Inflammatory macrophage treated with lipopolysaccharide for 1 hour (primary cell): ENCODE measurements at regions not wholly inside any gene's neighbourhood (a gene's known extent, or its start where the extent isn't known, plus 50 kb on each side); places are given as distances from the start of the nearest gene placed in this dataset.
"Not testable (repeated sequence)": the region's sequence is repeated elsewhere in the genome, so short reads cannot be mapped to it uniquely, and the experiment has no call there.

Experiments
- DNase-seq, 2 donors: peaks; one replicate each; pipeline ENCODE4 v3.0.0-alpha.2; 2020 to 2022

DNA sequence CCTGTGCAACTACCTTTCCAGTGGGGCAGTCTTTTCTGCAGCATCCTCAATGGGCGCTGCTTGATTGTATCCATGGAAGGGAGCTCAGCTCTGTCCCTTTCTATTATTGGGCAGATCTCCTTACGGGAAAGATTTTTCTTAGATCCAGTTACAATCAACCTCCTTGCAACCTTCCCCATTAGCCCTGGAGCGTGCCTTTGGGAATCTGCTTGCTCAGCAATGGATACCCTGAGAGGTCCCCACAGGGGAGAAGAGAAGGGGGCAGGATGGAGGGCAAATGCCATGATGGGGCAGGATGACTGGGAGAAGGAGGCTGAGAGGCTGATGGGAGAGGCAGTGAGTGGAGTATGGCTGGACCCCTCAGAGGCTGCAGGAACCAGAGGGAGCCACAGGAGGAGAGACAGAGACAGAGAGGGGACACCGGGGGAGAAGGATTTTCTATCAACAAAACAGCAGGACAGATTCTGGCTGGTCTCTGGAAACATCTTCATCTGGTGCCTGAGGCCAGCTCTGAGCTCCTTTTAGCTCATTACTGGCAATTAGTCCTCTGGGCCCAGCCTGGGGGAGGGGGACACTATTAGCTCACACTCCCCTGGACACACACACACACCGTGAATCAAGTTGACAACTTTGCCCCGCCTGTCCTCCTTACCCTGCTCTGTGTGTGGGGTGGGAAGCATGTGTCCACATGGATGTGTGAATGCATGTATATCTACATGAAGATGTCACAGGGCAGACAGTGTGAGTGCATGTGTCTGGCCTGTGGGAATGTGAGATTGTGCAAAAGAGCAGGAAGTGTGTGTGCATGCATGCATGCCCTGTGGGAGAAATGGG lies 80.8 kb upstream of the PAX2 start:
- DNase-seq, result no peak

DNA sequence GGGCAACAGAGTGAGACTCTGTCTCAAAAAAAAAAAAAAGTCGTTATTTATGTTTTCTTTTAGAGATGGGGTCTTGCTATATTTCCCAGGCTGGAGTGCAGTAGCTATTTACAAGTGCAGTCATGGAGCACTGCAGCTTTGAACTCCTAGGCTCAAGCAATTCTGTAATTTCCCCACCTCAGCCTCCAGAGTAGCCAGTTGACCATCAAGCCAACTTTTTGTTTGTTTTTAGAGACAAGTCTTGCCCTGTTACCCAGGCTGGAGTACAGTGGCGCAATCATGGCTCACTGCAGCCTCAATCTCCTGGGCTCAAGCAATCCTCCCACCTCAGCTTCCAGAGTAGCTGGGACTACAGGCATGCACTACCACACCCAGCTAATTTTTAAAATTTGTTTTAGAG lies 78.7 kb upstream of the PAX2 start:
- not testable (repeated sequence) for DNase-seq

- DNase-seq, result no peak
Measured at GRCh38 chr10:100669616-100670015, 75.8 kb upstream of the PAX2 start.

- DNase-seq, result no peak
Measured at GRCh38 chr10:100670368-100670767, 75.0 kb upstream of the PAX2 start.

DNA sequence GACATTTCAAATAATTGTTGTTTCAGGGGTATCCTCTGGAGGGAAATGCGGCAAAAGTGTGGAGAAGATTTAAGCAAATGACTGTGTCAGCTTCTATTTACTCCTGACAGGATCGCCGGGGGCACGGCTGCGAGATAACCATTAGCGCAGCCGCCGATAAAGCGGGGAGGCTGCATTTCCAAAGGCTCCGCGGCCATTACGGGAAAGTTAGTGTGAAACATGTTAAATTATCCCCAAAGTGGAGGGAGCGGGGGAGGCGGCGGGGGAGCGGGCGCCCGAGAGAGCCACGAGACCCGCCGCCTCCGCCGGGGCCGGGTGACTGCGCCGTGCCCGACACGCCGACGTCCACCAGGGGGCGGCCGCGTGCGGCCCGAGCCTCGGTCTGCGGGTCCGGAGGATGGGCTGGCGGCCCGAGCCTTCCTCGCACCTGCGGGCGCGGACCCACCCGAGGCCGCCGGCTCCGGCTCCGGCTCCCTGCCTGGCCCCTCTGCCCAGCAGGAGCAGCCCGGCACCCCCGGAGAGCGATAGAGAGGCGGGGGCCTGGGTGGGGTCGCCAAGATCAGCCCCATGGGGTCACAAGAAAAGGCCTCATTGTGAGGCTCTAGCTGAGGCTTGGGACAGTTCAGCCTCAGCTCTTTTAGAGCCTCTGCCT lies 74.4 kb upstream of the PAX2 start:
- DNase-seq, result peak; percentile 10 to 58

DNA sequence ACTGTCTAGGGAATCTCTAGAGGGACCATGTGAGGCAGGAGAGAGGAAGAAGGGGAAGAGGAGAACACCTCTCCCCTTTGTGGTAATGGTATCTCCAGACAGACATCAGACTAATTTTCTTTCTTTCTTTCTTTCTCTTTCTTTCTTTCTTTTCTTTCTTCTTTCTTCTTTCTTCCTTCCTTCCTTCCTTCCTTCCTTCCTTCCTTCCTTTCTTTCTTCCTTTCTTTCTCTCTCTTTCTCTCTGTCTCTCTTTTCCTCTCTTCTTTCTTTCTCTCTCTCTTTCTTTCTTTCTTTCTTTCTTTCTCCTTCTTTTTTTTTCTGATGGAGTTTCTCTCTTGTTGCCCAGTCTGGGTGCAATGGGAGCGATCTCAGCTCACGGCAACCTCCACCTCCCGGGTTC lies 73.2 kb upstream of the PAX2 start:
- DNase-seq, result no peak

- DNase-seq, result no peak
Measured at GRCh38 chr10:100677290-100677945, 68.0 kb upstream of the PAX2 start.

- no peak for DNase-seq
Measured at GRCh38 chr10:100679327-100679726, 66.1 kb upstream of the PAX2 start.

GRCh38 chr10:100683004-100683403 lies 62.4 kb upstream of the PAX2 start:
- DNase-seq, result no peak

DNA sequence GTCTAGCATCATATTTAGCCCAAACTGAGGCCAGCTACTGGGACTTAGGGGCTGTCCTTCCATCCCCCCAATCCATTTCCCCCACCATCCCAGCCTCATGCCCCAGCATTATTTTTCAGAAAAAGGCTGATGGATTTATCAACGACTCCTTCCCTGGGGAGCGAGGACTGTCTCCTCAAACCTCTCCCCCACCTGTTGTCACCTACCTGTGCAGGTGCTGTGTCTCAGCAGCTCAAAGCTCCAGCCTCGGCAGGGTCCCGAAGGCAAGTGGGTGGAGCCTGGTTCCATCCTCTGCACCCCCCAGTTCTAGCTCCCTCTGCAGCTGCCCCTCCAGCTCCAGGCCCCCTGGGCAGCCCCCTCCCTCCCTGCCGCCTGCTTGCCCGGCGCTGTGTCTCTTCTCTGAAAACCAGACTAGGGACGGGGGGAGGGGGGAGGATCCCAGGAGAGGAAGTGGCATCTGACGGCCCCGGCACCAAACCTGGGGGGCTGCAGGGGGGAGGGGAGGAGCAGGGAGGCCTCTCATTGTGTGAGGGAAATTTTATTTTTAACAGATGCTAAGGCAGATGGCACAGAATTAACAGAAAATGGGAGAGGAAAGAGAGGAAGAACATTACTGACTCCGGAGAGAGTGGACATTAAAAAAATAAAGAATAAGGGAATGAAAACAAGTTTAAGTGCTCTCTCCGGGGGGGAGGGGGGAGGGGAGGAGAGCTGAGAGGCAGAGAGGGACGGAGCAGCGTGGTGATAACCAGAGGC lies 61.7 kb upstream of the PAX2 start:
- DNase-seq, result no peak

DNA sequence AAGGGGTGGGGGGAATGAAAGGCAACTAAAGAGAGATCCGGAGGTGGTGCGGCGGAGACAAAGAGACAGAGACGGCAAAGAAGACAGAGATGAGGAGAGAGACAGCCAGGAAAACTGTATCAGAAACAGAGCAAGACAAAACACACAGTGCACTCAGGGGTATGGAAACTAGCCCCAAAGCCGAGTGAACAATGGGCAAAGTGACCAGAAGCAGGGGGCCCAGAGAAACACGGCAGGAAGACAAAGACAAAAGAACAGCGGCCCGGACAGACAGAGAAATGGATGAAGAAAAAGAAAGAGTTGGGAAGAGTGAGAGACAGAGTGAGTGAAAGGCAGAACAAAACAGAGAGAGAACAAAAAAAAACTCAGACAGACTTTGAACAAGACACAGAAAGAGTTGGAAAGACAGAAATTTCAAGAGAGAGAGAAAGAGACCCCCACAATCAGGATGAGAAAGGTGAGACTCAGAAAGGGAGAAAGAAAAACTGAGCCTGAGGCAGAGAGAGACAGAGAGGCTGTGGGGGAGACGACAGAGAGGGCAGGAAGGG lies 60.6 kb upstream of the PAX2 start:
- DNase-seq, result no peak

DNA sequence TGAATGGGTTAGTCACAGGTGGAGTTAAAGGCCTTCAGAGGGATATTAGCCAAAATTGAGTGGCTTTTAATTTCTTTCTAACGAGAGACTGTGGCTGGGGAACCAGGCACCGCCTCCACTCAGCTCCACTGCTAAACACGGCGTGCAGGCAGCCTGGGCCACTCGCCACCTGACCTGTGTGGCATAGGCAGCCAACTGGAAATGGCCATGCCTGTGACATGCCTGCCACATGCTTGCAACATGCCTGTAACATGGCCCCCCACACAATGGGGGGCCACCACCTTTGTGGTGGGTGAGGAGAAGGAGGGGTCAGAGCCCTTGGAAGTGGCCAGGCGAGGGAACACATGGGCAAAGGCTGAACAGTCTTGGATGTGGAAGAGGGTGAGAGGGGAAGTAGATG lies 60.1 kb upstream of the PAX2 start:
- DNase-seq, result no peak

- no peak for DNase-seq
Measured at GRCh38 chr10:100687143-100688003, 58.0 kb upstream of the PAX2 start.

DNA sequence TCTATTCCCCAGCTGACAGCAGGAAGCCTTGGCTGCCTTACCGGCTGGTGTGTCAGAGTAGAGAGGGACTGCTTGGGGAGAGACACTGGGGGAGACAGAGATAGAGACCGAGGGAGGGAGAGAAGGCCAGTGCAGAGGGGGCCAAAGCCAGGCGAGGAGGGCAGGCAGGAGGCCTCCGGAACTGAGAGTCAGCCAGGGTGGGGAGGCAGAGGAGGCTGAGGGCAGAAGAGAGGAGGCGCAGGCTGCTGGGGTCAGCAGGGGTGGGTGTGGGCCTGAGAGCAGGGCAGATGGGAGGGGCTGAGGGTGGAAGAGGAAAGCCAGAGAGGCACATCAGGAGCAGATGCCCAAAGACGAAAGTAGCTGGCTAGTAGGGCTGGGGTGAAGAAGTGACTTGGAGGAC lies 57.2 kb upstream of the PAX2 start:
- DNase-seq, result no peak

- DNase-seq, result no peak
Measured at GRCh38 chr10:100693821-100694220, 51.6 kb upstream of the PAX2 start.
